Ishikawa (cell line): ENCODE measurements at regions not wholly inside any gene's neighbourhood (a gene's known extent, or its start where the extent isn't known, plus 50 kb on each side); places are given as distances from the start of the nearest gene placed in this dataset.

Experiments
- CEBPB ChIP-seq: IDR thresholded peaks from 2 replicates; pipeline ENCODE4 v1.6.1; 2012
- CREB1 ChIP-seq: IDR thresholded peaks from 2 replicates; pipeline ENCODE4 v1.6.1; 2012; ENCODE audit warnings: low read depth
- EGR1 ChIP-seq: IDR thresholded peaks from 2 replicates; pipeline ENCODE4 v1.6.1; 2012
- EP300 ChIP-seq: IDR thresholded peaks from 2 replicates; pipeline ENCODE4 v1.6.1; 2012; ENCODE audit warnings: borderline replicate concordance
- FOXM1 ChIP-seq: IDR thresholded peaks from 2 replicates; pipeline ENCODE4 v1.6.1; 2012; ENCODE audit warnings: low read depth, borderline replicate concordance
- MAX ChIP-seq: IDR thresholded peaks from 2 replicates; pipeline ENCODE4 v1.6.1; 2012
- NFIC ChIP-seq: IDR thresholded peaks from 2 replicates; pipeline ENCODE4 v1.6.1; 2012
- RAD21 ChIP-seq: IDR thresholded peaks from 2 replicates; pipeline ENCODE4 v1.6.1; 2012; ENCODE audit warnings: low read depth
- REST ChIP-seq: IDR thresholded peaks from 2 replicates; pipeline ENCODE4 v1.6.1; 2012; ENCODE audit warnings: low read depth, mild to moderate bottlenecking
- TAF1 ChIP-seq: IDR thresholded peaks from 2 replicates; pipeline ENCODE4 v1.6.1; 2012; ENCODE audit warnings: low read depth, mild to moderate bottlenecking
- TCF12 ChIP-seq: IDR thresholded peaks from 2 replicates; pipeline ENCODE4 v1.6.1; 2012; ENCODE audit warnings: low read depth
- TEAD4 ChIP-seq: IDR thresholded peaks from 2 replicates; pipeline ENCODE4 v1.6.1; 2012
- YY1 ChIP-seq: IDR thresholded peaks from 2 replicates; pipeline ENCODE4 v1.6.1; 2012; ENCODE audit warnings: low read depth
- ZBTB7A ChIP-seq: IDR thresholded peaks from 2 replicates; pipeline ENCODE4 v1.6.1; 2012; ENCODE audit warnings: low read depth
- TF ChIP-seq, protein P1 (sequence below): IDR thresholded peaks from 2 replicates; pipeline ENCODE4 v1.6.1; 2012

GRCh38 chr22:48603621-48604320, 1223.9 kb downstream of the BRD1 start:
- TF ChIP-seq RAD21 (no peak), TEAD4 (no peak), NFIC (no peak)
- TF ChIP-seq, protein P1, sequence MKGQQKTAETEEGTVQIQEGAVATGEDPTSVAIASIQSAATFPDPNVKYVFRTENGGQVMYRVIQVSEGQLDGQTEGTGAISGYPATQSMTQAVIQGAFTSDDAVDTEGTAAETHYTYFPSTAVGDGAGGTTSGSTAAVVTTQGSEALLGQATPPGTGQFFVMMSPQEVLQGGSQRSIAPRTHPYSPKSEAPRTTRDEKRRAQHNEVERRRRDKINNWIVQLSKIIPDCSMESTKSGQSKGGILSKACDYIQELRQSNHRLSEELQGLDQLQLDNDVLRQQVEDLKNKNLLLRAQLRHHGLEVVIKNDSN = no peak

DNA sequence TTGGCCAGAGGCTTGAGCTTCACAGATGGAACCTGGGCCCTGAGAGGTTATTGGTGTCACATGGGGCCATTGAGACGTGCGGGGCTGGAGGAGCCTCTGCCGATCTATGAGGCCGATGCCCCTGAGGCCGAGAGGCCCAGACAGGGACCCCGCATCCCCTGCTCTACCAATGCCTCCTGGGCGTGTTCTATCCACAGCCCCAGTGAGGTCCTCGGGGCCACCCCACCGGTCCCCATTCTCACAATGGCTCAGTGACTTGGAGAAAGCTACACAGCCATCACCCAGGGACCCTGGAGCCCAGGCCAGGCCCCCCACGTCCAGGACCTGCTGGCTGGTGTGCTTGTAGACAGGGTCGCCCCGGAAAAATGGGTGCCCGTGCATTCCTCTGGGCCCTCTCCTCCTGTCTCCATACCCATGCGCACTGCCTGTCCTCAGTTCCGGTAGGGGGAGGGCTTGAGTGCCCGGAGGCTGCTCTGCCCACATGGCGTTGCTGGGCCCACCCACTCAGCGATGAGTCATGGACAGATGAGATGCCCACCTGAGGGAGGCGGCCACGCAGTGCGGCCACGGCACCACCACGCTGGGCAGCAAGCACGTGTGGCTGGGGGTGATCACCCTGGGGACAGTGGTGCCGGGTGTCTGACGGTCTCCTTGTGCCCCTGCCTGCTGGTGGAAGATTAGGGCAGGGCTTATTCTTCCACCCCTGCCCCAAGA, 1224.7 kb downstream of the BRD1 start:
- no peak for TF ChIP-seq TCF12
- TF ChIP-seq RAD21 = no peak
- no peak for TF ChIP-seq NFIC
- TF ChIP-seq, protein P1 = no peak
- TF ChIP-seq YY1 = no peak
- no peak for TF ChIP-seq EGR1
- TF ChIP-seq CREB1 = no peak
- TF ChIP-seq TAF1 = no peak
- TF ChIP-seq FOXM1 = no peak
- no peak for TF ChIP-seq CEBPB

GRCh38 chr22:48600681-48601080, 1227.0 kb downstream of the BRD1 start:
- TF ChIP-seq REST (no peak), TAF1 (no peak)
- TF ChIP-seq, protein P1 = no peak

DNA sequence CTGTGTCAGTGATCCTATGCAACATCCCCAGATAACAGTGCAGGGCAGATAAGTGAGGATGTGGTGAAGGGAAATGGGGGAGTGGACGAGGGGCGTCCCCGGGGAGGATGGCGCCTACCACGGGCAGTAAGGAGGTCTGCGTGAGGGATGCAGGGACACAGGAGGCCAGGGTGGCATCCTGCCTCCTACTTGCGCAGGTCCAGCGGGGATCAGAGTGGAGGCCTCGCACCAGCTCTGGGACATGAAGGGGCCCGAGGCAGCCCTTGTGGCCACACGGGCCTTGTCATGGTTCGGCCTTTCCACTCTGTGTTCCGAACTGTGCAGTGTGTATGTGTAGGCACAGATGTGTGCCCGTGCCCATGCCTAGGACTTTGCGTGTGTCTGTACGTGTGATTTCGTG, 1227.5 kb downstream of the BRD1 start:
- TF ChIP-seq TAF1 = no peak
- no peak for TF ChIP-seq EP300
- no peak for TF ChIP-seq CREB1
- TF ChIP-seq NFIC = no peak
- TF ChIP-seq YY1 = no peak
- no peak for TF ChIP-seq EGR1
- no peak for TF ChIP-seq FOXM1
- TF ChIP-seq ZBTB7A = no peak
- TF ChIP-seq, protein P1 = no peak
- TF ChIP-seq TCF12 = no peak
- TF ChIP-seq TEAD4 = no peak
- TF ChIP-seq CEBPB = no peak
- TF ChIP-seq RAD21 = no peak
- no peak for TF ChIP-seq MAX
- no peak for TF ChIP-seq REST

GRCh38 chr22:48599346-48599745, 1228.3 kb downstream of the BRD1 start:
- TF ChIP-seq REST = no peak
- no peak for TF ChIP-seq NFIC
